ENCODE measurements at regions not wholly inside any gene's neighbourhood (a gene's known extent, or its start where the extent isn't known, plus 50 kb on each side); places are given as distances from the start of the nearest gene placed in this dataset.
A peak's percentile ranks its signal among the peaks of the same experiment; 100 is the strongest.

- DNase-seq = no peak
Observed at GRCh38 chr9:79286992-79287707, 284.6 kb upstream of the TLE4 start.

- DNase-seq = no peak
Observed at GRCh38 chr9:79287708-79288290, 284.0 kb upstream of the TLE4 start.

GRCh38 chr9:79289856-79290255 is 281.9 kb upstream of the TLE4 start:
- DNase-seq = no peak

- DNase-seq = no peak
Observed at GRCh38 chr9:79292731-79293280, 279.0 kb upstream of the TLE4 start.

- peak in 1 of 2 experiments; percentile 11 for DNase-seq
Observed at GRCh38 chr9:79300068-79300467, 271.7 kb upstream of the TLE4 start.

GRCh38 chr9:79301085-79301484 is 270.7 kb upstream of the TLE4 start:
- no peak for DNase-seq

- DNase-seq = no peak
Observed at GRCh38 chr9:79301551-79302391, 270.0 kb upstream of the TLE4 start.

- DNase-seq = no peak
Observed at GRCh38 chr9:79302569-79302968, 269.2 kb upstream of the TLE4 start.

- DNase-seq = no peak
Observed at GRCh38 chr9:79308012-79308411, 263.8 kb upstream of the TLE4 start.

- no peak for DNase-seq
Observed at GRCh38 chr9:79312686-79313421, 258.9 kb upstream of the TLE4 start.

- DNase-seq = no peak
Observed at GRCh38 chr9:79325501-79325900, 246.3 kb upstream of the TLE4 start.

GRCh38 chr9:79329861-79330260 is 241.9 kb upstream of the TLE4 start:
- no peak for DNase-seq

GRCh38 chr9:79334001-79334400 is 237.8 kb upstream of the TLE4 start:
- no peak for DNase-seq

- no peak for DNase-seq
Observed at GRCh38 chr9:79334711-79335110, 237.1 kb upstream of the TLE4 start.

GRCh38 chr9:79335987-79336386 is 235.8 kb upstream of the TLE4 start:
- no peak for DNase-seq

- DNase-seq = no peak
Observed at GRCh38 chr9:79341561-79341960, 230.2 kb upstream of the TLE4 start.

GRCh38 chr9:79346350-79347020 is 225.3 kb upstream of the TLE4 start:
- no peak for DNase-seq

- DNase-seq = no peak
Observed at GRCh38 chr9:79352322-79352721, 219.4 kb upstream of the TLE4 start.

GRCh38 chr9:79353856-79354520 is 217.8 kb upstream of the TLE4 start:
- DNase-seq = no peak

- no peak for DNase-seq
Observed at GRCh38 chr9:79357194-79357593, 214.6 kb upstream of the TLE4 start.

- no peak for DNase-seq
Observed at GRCh38 chr9:79357616-79358015, 214.1 kb upstream of the TLE4 start.

Measured in NCI-H187 (cell line).